ENCODE measurements at regions not wholly inside any gene's neighbourhood (a gene's known extent, or its start where the extent isn't known, plus 50 kb on each side); places are given as distances from the start of the nearest gene placed in this dataset.

DNA sequence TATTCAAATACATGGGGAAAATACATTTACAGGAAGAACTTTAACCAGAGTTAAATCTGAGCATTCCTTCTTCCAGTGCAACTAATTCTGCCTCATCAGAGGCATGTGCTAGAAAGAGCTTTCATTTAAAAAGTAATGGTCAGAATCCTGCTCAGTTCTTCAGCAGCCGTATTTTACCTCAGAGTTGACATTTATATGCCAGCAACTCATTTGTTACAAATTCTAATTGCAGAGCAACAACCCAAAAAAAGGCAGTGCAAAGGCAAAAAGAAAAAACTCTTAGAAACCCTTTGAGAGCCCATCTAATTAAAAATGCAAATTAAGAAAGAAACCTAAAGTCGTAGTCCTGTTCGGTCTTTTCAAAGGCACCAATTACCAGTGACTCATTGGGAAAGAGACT, 392.5 kb downstream of the PBX1 start:
- TF ChIP-seq, protein P1, sequence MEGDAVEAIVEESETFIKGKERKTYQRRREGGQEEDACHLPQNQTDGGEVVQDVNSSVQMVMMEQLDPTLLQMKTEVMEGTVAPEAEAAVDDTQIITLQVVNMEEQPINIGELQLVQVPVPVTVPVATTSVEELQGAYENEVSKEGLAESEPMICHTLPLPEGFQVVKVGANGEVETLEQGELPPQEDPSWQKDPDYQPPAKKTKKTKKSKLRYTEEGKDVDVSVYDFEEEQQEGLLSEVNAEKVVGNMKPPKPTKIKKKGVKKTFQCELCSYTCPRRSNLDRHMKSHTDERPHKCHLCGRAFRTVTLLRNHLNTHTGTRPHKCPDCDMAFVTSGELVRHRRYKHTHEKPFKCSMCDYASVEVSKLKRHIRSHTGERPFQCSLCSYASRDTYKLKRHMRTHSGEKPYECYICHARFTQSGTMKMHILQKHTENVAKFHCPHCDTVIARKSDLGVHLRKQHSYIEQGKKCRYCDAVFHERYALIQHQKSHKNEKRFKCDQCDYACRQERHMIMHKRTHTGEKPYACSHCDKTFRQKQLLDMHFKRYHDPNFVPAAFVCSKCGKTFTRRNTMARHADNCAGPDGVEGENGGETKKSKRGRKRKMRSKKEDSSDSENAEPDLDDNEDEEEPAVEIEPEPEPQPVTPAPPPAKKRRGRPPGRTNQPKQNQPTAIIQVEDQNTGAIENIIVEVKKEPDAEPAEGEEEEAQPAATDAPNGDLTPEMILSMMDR (IDR thresholded peaks at IDR 0.05; ENCODE audit: low read depth, low read length), result no peak
- DNase-seq (ENCODE audit: extremely low read depth, low read depth), result no peak

DNA sequence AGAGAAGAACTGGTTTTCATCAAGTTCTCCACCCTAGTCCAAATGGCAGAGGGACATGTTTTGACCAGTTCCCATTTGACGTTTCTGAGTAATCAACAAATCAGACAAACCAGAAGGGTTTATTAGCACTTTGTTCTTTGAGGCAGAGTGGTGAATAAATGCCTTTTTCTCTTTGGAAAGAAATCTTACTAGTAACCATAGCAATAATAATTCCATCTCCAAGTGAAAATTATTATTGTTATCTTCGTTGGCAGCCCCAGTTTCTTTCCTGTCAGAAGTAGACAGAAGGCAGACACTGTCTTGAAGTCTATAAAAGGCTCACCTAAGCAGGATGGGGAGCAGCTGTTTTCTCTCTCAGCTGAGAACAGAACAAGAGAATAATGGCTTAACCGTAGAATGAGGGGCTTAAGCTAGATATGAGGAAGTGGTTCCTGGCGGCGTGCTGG, 391.6 kb downstream of the PBX1 start:
- TF ChIP-seq, protein P1 (IDR thresholded peaks at IDR 0.05; ENCODE audit: low read depth, low read length), result no peak
- DNase-seq (ENCODE audit: extremely low read depth, low read depth), result no peak

DNA sequence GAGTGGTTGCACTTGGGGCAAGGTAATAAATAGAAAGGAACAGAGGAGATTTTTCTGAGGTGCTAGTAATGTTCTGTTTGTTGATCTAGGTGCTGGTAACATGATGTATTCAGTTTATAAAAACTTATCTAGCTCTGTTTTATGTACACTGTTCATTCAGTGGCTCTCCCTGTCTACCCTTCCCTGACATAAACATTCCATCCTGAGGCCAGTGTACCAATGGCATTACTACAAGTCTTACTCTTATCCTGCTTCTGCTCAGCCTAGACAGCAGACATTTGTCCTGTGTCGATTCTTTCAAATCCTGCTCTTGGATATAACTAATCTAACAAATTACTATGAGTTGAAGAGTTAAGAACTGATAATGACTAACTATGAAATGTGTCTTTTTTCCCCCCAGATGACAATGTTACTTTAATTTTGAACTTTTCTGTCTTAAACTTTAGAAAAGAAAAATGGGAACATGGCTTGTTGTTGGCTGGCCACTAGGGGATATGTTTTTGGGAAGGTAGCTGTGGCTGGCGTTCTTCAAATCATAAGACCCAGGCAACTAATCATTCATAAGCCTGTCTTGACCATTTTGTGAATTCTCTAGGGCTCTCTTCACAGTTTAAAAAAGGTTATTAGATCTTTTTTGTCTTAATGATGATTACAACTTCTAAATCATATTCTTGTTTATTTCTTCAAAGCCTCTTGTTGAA, 390.9 kb downstream of the PBX1 start:
- TF ChIP-seq, protein P1 (IDR thresholded peaks at IDR 0.05; ENCODE audit: low read depth, low read length), result no peak
- no peak for DNase-seq (ENCODE audit: extremely low read depth, low read depth)

DNA sequence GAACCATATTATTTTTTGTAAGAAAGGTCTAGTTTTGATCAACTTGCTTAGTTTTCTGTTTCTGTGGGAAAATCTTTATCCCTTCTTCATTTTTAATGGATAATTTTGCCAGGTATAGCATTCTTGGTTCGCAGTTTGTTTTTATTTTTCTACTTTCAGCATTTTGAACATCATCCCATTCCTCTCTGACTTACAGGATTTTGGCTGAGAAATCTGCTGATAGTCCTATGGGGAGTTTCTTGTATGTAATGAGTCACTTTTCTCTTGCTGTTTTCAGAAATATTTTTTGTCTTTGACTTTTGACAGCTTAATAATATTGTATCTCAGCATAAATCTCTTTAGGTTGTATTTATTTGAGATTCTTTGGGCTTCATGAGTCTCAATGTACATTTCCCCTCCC, 389.1 kb downstream of the PBX1 start:
- TF ChIP-seq, protein P1 (IDR thresholded peaks at IDR 0.05; ENCODE audit: low read depth, low read length), result no peak
- no peak for DNase-seq (ENCODE audit: extremely low read depth, low read depth)

DNA sequence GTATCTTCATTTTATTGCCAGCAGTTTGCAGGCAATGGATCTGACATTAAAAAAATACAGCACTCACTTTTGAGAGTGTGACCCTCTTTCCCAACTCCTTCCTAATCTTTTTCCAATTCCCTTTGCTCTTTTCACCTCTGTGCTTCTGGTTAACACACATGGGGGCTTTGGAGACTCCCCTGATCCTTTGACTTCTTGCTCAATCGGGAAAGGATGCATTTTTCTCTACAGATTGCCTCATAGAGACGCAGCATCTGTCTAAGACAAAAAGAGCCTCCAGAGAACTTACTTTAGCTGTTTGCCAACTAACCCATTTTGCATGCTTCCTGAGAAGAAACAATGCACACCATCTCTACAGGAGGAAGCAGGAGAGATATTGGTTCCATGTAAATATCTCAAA, 378.3 kb downstream of the PBX1 start:
- TF ChIP-seq, protein P1 (IDR thresholded peaks at IDR 0.05; ENCODE audit: low read depth, low read length), result no peak
- DNase-seq (ENCODE audit: extremely low read depth, low read depth), result no peak

DNA sequence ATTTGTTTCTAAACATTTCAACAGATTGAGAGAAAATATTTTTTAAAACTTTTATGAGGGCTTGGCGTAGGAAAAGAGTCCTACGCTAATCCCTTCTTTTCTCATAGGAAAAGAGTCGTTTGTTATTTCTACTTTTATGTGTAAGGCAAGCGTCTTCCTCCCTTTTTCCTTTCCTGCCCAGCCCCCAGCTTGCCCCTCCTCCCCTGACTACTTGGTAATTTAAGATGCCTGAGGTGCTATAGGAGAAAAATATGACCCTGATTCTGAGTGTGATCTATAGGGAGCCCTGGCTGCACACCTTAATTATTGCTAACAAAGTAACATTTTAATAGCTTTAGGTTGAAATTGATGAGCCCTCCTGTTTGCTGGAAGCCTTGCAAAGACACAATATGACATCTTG, 373.6 kb downstream of the PBX1 start:
- no peak for DNase-seq (ENCODE audit: extremely low read depth, low read depth)
- TF ChIP-seq, protein P1 (IDR thresholded peaks at IDR 0.05; ENCODE audit: low read depth, low read length), result no peak

DNA sequence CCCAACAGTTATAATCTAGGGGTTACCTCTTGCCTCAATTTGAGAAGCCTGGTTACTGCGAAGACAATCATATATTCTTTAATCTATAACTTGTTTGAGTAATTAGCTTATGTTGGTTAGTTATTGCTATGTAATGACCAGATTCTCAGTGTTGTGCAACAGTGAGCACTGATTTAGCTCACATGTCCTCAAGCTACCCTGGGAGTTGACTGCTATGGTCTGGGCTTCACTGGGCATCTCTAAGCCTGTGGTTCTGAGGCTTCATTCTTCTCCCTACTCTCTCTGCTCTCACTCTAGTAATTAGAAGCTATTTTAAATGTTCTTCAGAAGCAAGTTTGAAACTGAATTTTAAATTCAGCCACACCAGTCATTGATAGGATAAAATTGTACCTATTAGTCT, 371.8 kb downstream of the PBX1 start:
- TF ChIP-seq, protein P1 (IDR thresholded peaks at IDR 0.05; ENCODE audit: low read depth, low read length), result no peak
- no peak for DNase-seq (ENCODE audit: extremely low read depth, low read depth)
